CD4-positive, alpha-beta T cell treated with Interleukin-1 beta for 1 hour (primary cell): ENCODE measurements at regions not wholly inside any gene's neighbourhood (a gene's known extent, or its start where the extent isn't known, plus 50 kb on each side); places are given as distances from the start of the nearest gene placed in this dataset.
"Not testable (repeated sequence)": the region's sequence is repeated elsewhere in the genome, so short reads cannot be mapped to it uniquely, and the experiment has no call there.

Experiments
- DNase-seq, 2 donors: peaks; one replicate each; pipeline ENCODE4 v3.0.0-alpha.2; 2020 to 2022

DNA sequence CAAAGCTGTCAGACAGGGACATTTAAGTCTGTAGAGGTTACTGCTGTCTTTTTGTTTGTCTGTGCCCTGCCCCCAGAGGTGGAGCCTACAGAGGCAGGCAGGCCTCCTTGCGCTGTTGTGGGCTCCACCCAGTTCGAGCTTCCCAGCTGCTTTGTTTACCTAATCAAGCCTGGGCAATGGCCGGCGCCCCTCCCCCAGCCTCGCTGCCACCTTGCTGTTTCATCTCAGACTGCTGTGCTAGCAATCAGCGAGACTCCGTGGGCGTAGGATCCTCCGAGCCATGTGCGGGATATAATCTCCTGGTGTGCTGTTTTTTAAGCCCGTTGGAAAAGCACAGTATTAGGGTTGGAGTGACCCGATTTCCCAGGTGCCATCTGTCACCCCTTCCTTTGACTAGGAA, 454.2 kb upstream of the CCDC196 start:
- DNase-seq = not testable (repeated sequence)

DNA sequence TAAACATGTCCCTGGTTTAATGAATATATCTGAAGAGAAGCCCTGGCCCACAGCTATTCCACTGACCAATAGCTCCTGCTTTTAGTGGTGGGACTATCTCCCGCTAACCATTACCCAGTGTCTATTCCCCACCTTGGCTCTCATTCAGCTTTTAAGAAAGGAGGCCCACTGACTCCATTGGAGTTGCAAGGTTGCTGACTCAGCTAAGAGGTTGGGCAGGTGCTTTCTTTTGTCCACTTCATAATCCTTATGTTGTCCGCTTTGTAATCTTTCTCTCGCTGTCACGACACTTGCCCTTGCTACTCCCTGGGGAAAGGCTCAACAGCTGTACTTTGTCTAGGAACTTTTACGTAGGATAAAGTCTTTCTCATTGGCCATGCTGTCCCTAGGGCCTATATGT, 453.4 kb upstream of the CCDC196 start:
- DNase-seq = no peak

- DNase-seq = no peak
These were observed 449.6 kb upstream of the CCDC196 start for GRCh38 chr14:66036547-66036946.

DNA sequence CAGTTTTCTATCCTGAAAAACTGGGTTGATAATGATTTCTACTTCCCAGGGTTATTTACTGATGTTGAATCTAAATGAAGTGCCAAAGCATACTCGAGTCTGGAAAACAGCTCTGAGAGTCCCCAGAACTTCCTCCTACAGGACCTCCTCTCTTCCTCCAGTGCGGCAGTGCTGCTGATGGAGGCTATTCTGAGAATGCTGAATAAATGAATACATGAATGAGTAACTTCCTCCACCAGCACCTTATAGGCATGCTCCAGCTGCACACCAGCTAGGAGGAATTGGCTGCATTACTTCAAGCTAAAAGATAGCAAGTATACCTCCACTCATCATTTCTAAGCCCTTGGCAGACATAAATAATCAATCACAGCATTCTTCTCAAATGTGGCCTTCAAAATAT, 448.8 kb upstream of the CCDC196 start:
- no peak for DNase-seq

DNA sequence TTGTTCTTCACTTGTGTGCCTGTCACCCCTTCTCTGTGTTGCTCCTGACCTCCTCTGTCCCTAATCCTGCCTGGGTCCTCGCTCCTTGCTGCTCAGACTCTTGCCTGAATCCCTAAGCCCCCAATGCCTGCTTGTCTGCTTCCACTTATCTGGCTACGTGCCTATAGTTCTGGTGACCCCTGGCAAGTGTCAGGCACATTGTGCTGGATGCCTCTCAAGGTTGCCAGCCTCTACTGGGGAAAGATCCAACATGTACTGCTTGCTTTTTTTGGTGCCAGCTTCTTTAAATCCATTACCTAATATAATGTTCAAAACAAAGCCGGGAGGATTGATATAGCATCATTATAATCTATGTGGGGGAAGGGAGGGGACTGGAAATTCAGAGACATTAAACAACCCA, 448.0 kb upstream of the CCDC196 start:
- DNase-seq = no peak

GRCh38 chr14:66038618-66039017, 447.6 kb upstream of the CCDC196 start:
- peak in 1 of 2 donors; percentile 3 for DNase-seq

- no peak for DNase-seq
These were observed 446.7 kb upstream of the CCDC196 start for GRCh38 chr14:66039495-66039894.

DNA sequence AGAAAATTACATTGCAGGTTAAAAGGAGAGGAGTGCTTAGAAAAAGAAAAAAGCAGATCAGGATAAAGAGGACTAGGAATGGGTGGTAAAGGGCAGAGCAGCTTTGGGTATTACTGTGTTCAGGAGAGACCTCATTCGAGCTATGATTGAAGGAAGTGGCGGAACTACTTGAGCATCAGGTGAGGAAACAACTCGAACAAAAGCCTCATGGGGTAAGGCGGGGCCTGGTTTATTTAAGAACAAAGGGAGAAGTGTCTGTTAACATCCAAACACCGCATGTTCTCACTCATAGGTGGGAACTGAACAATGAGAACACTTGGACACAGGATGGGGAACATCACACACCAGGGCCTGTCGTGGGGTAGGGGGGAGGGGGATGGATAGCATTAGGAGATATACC, 444.6 kb upstream of the CCDC196 start:
- DNase-seq = no peak

- no peak for DNase-seq
These were observed 442.2 kb upstream of the CCDC196 start for GRCh38 chr14:66043921-66044320.

- no peak for DNase-seq
These were observed 440.6 kb upstream of the CCDC196 start for GRCh38 chr14:66045572-66046021.

DNA sequence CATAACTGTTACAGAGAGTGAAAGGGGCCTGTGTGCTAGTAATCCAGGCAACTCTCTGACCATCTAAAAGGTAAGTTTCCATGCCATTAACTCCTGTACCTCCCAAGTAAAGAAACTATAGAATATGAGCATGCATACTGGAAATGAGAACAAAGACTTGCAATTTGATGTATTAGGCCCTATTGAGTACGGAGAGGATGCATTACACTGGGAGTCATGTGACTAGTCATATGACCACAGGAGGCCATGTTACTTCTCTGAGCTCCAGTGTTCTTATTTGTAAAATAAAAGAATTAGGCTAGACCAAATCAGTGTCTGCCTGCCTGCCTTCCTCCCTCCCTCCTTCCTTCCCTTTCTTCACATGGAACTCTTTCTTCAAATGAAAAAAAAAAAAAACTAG, 440.1 kb upstream of the CCDC196 start:
- no peak for DNase-seq

GRCh38 chr14:66046591-66046990, 439.6 kb upstream of the CCDC196 start:
- no peak for DNase-seq

- no peak for DNase-seq
These were observed 429.8 kb upstream of the CCDC196 start for GRCh38 chr14:66056268-66056907.

GRCh38 chr14:66056926-66057552, 429.1 kb upstream of the CCDC196 start:
- no peak for DNase-seq

GRCh38 chr14:66065188-66065587, 421.0 kb upstream of the CCDC196 start:
- no peak for DNase-seq

DNA sequence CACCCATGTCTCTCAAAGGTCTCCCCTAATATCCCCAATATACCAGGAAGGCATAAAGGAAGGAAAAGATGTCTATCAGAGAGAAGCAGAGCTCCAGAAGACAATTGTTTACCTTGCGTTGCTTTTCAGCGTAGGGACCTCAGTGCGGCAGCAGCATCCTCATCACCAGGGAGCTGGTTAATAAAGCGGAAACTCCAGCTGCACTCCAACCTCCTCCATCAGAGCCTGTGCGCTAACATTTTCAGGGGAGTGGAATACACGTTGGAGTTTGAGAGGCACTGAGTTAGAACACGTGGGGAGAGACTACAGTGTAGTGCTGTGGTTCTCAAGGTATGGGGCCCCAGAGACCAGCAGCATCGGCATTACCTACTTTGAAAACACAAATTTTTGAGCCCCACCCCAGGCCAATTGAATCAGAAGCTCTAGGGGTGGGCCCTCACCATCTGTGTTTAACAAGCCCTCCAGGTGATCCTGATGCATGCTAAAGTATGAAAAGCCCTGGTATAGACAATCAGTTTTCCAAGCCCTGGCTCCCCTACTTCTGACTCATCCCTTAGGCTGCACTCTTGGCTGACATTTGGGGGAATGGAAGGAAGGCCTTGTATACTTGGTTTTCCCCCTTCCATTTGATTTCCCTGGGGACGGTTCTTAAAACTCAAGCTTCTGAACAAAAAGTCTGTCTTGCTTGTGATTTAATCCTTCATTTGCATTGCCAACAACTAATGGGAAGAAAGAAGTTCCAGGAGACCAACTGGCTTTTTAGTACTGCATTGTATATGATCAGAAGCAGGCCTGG, 419.0 kb upstream of the CCDC196 start:
- no peak for DNase-seq

- no peak for DNase-seq
These were observed 417.1 kb upstream of the CCDC196 start for GRCh38 chr14:66069036-66069435.

GRCh38 chr14:66069830-66070541, 416.2 kb upstream of the CCDC196 start:
- no peak for DNase-seq

GRCh38 chr14:66070542-66071319, 415.4 kb upstream of the CCDC196 start:
- peak; percentile 50 to 72 for DNase-seq

GRCh38 chr14:66072190-66073084, 413.7 kb upstream of the CCDC196 start:
- DNase-seq = no peak

- no peak for DNase-seq
These were observed 411.6 kb upstream of the CCDC196 start for GRCh38 chr14:66074537-66074936.
